ENCODE measurements at regions not wholly inside any gene's neighbourhood (a gene's known extent, or its start where the extent isn't known, plus 50 kb on each side); places are given as distances from the start of the nearest gene placed in this dataset.
A peak's percentile ranks its signal among the peaks of the same experiment; 100 is the strongest.
"Not testable (repeated sequence)": the region's sequence is repeated elsewhere in the genome, so short reads cannot be mapped to it uniquely, and the experiment has no call there.

DNA sequence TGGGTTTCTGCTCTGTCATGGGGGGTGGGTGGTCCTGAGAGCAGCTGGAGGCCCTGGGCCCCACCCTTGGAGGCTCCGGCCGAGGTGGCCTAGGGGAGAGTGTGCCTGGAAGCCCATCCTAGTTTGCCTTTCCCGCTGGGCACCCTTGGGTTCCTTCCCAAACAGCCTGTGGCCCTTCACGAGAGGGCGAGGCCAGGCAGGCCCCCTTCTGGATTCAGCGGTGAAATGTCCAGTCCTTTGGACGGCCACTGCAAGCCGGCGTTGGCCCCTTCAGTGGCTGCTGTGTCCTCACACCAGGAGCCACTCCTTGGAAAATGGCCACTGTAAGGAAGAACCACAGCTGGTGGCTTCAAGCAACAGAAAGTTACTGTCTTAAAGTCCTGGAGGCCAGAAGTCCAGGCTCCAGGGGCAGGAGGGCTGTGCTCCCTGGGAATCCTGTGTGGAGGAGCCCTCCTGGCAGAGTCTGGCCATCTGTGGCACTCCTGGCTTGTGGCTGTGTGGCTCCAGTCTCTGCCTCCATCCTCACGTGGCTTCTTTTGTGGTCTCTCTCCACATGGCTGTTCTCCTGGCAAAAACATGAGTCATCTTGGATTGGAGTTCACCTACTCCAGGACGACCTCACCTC lies 854.1 kb downstream of the TBC1D22A start:
- TF ChIP-seq POLR2A (IDR thresholded peaks at IDR 0.05) (no peak), POLR2AphosphoS5 (IDR thresholded peaks at IDR 0.05) (no peak), EP300 (IDR thresholded peaks at IDR 0.05) (no peak), CTCF (IDR thresholded peaks at IDR 0.05) (no peak)
- peak; percentile 57 for DNase-seq
- intact Hi-C loops (cut with DNase I), result no loop called here
- 85 to 91% methylated on average over 11 of the region's 11 CpGs for WGBS, 2 donors
- Histone ChIP-seq H3K4me3 (no peak overlapping the region), H3K4me1 (no peaks in the 10 kb centered on the region), H3K27me3 (peaks cover 0 to 10% (median 4%) of the 10 kb centered on the region in 3 donors), H3K9me3 (no peaks in the 10 kb centered on the region), H3K36me3 (no peaks in the 10 kb centered on the region), H3K27ac (no peak overlapping the region)

- Histone ChIP-seq H3K36me3 (no peaks in the 10 kb centered on the region), H3K4me1 (no peaks in the 10 kb centered on the region), H3K27me3 (peaks cover 0 to 10% (median 4%) of the 10 kb centered on the region in 3 donors), H3K9me3 (no peaks in the 10 kb centered on the region), H3K27ac (no peak overlapping the region), H3K4me3 (no peak overlapping the region)
- TF ChIP-seq POLR2AphosphoS5 (IDR thresholded peaks at IDR 0.05), result no peak
- TF ChIP-seq EP300 (IDR thresholded peaks at IDR 0.05), result no peak
- TF ChIP-seq CTCF (IDR thresholded peaks at IDR 0.05), result no peak
- WGBS, 2 donors, result 88% methylated on average over 10 of the region's 10 CpGs
- intact Hi-C loops (cut with DNase I), result no loop called here
- DNase-seq, result peak; percentile 53
Observed at GRCh38 chr22:47615051-47615450, 852.6 kb downstream of the TBC1D22A start.

- Histone ChIP-seq H3K4me3 (no peak overlapping the region), H3K27ac (no peak overlapping the region), H3K27me3 (peaks cover 0 to 13% (median 4%) of the 10 kb centered on the region in 3 donors), H3K9me3 (no peaks in the 10 kb centered on the region), H3K36me3 (no peaks in the 10 kb centered on the region), H3K4me1 (no peaks in the 10 kb centered on the region)
- TF ChIP-seq POLR2A (IDR thresholded peaks at IDR 0.05), result no peak
- no peak for TF ChIP-seq CTCF (IDR thresholded peaks at IDR 0.05)
- no peak for TF ChIP-seq POLR2AphosphoS5 (IDR thresholded peaks at IDR 0.05)
- TF ChIP-seq EP300 (IDR thresholded peaks at IDR 0.05), result no peak
- peak; percentile 40 for DNase-seq
- WGBS, 2 donors, result 72 to 83% methylated on average over 13 of the region's 13 CpGs
- intact Hi-C loops (cut with DNase I), result no loop called here
Observed at GRCh38 chr22:47613606-47614350, 851.3 kb downstream of the TBC1D22A start.

GRCh38 chr22:47613181-47613580 lies 850.7 kb downstream of the TBC1D22A start:
- H3K4me1 ChIP-seq; intact Hi-C loops (cut with DNase I); H3K36me3 ChIP-seq; H3K4me3 ChIP-seq; H3K27ac ChIP-seq; H3K9me3 ChIP-seq: not testable (repeated sequence)
- DNase-seq, result peak; percentile 7
- H3K27me3 ChIP-seq, result peaks cover 0 to 18% (median 4%) of the 10 kb centered on the region in 3 donors
- 77 to 79% methylated on average over 11 of the region's 11 CpGs for WGBS, 2 donors

DNA sequence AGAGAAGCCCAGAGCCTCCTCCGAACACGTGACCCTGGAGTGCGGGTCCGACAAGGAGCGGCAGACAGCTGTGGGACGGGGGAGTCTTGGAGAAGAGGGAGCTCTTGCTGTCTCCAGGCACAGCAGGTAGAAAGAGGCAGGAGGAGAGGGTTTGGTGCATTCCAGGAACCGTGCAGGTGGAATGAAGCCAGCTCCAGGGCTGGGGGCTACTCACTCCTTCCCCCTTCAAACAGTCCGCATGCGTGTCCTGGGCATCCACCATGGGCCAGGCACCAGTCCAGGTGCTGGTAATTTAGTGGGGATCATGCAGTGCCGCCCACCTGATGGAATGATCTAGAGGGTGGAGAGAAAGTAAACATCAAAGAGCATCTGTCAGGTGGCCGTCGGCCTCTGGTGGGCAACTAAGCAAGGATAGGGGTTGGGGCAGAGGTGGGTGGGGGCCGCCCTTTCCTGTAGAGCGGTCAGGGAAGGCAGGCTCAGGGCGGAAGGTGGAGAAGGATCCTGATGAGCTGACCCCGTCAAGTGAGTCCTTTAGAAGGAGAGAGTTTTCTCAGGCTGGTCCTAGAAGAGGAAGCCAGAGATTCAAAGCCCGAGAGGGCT lies 850.0 kb downstream of the TBC1D22A start:
- no peak overlapping the region for H3K4me3 ChIP-seq
- H3K4me1 ChIP-seq, result no peaks in the 10 kb centered on the region
- DNase-seq, result no peak
- peaks cover 0 to 18% (median 4%) of the 10 kb centered on the region in 3 donors for H3K27me3 ChIP-seq
- 67 to 76% methylated on average over 17 of the region's 17 CpGs for WGBS, 2 donors
- H3K36me3 ChIP-seq, result no peaks in the 10 kb centered on the region
- intact Hi-C loops (cut with DNase I), result no loop called here
- no peak overlapping the region for H3K27ac ChIP-seq
- TF ChIP-seq EP300 (IDR thresholded peaks at IDR 0.05) (no peak), POLR2AphosphoS5 (IDR thresholded peaks at IDR 0.05) (no peak), CTCF (IDR thresholded peaks at IDR 0.05) (no peak), POLR2A (IDR thresholded peaks at IDR 0.05) (no peak)
- no peaks in the 10 kb centered on the region for H3K9me3 ChIP-seq
